NB4 (cell line): ENCODE measurements at regions not wholly inside any gene's neighbourhood (a gene's known extent, or its start where the extent isn't known, plus 50 kb on each side); places are given as distances from the start of the nearest gene placed in this dataset.

Experiments used
- DNase-seq: peaks from one replicate; pipeline ENCODE4 v3.0.0; 2010; ENCODE audit warnings: low read depth
- H3K4me3 ChIP-seq: one replicate; pipeline ENCODE4 v1.5.1; 2011; ENCODE audit warnings: mild to moderate bottlenecking, low read depth, low read length, moderate library complexity
- MYC ChIP-seq: IDR thresholded peaks from 2 replicates; pipeline ENCODE4 v1.6.1; 2011; ENCODE audit warnings: low read depth, low read length
- POLR2A ChIP-seq: IDR thresholded peaks from 2 replicates; pipeline ENCODE4 v1.6.1; 2011; ENCODE audit warnings: mild to moderate bottlenecking; ENCODE audit not compliant: insufficient read length; ENCODE audit errors: extremely low read depth
- TF ChIP-seq, protein P1 (sequence below): IDR thresholded peaks from 2 replicates; pipeline ENCODE4 v1.6.1; 2011; ENCODE audit warnings: low read depth, low read length
- TF ChIP-seq, protein P2 (sequence below): IDR thresholded peaks from one replicate; pipeline ENCODE4 v1.5.1; 2012; ENCODE audit warnings: low read depth, low read length

DNA sequence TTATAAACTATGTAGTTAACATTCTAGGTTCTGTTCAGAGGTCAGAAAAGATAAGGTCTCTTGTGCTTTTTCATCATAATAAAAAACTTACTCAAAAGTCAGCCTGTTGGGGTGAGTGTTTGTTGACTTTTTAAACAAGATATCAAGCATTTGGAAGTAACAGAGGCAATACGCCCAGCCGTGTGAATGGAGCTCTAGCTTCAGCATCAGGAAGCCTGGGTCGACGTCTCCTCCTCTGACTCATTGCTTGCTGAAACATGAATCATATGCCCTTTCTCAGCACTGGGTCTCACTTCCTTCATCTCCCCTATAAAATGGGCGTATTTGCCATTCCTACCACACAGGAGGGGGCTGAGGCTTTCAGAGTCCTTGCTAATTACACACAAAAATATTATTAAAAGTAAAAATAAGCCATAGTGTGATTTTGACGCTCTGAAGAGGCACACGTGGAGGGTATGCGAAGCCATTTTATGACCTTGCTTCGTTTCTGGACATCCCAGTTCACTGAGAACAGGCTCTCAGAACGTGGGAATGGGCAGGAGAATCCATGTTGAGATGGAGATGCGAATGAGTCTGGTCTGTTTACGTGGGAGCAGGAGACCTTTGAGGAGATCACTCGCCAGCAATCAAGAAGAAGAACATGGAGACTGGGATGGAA, 220.8 kb upstream of the TPRG1 start:
- H3K4me3 ChIP-seq: no peak overlapping the region
- TF ChIP-seq POLR2A (no peak), MYC (no peak)
- TF ChIP-seq, protein P1, sequence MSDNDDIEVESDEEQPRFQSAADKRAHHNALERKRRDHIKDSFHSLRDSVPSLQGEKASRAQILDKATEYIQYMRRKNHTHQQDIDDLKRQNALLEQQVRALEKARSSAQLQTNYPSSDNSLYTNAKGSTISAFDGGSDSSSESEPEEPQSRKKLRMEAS: peak; percentile 10; the same call in 1 of the 2 replicates
- TF ChIP-seq, protein P2, sequence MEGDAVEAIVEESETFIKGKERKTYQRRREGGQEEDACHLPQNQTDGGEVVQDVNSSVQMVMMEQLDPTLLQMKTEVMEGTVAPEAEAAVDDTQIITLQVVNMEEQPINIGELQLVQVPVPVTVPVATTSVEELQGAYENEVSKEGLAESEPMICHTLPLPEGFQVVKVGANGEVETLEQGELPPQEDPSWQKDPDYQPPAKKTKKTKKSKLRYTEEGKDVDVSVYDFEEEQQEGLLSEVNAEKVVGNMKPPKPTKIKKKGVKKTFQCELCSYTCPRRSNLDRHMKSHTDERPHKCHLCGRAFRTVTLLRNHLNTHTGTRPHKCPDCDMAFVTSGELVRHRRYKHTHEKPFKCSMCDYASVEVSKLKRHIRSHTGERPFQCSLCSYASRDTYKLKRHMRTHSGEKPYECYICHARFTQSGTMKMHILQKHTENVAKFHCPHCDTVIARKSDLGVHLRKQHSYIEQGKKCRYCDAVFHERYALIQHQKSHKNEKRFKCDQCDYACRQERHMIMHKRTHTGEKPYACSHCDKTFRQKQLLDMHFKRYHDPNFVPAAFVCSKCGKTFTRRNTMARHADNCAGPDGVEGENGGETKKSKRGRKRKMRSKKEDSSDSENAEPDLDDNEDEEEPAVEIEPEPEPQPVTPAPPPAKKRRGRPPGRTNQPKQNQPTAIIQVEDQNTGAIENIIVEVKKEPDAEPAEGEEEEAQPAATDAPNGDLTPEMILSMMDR: no peak
- peak; percentile 42 for DNase-seq

DNA sequence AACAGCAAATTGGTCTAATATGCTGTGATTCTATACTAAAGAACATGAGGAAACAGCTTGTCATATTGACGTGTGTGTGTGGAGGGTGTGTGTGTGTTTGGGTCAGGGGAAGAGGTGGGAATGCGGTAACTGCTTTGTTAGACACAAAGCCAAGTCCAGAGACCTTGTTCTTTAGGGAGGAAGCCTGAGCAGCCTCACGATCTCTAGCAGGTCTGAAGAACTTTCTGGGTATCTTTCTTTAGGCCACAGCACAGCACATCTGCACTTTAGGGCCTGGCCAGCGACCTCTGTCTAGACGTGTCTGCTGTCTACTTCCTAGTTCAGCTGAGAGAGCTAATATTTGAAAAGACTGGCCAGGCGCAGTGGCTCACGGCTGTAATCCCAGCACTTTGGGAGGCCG, 220.0 kb upstream of the TPRG1 start:
- no peak overlapping the region for H3K4me3 ChIP-seq
- DNase-seq: no peak
- TF ChIP-seq MYC (no peak), POLR2A (no peak)

DNA sequence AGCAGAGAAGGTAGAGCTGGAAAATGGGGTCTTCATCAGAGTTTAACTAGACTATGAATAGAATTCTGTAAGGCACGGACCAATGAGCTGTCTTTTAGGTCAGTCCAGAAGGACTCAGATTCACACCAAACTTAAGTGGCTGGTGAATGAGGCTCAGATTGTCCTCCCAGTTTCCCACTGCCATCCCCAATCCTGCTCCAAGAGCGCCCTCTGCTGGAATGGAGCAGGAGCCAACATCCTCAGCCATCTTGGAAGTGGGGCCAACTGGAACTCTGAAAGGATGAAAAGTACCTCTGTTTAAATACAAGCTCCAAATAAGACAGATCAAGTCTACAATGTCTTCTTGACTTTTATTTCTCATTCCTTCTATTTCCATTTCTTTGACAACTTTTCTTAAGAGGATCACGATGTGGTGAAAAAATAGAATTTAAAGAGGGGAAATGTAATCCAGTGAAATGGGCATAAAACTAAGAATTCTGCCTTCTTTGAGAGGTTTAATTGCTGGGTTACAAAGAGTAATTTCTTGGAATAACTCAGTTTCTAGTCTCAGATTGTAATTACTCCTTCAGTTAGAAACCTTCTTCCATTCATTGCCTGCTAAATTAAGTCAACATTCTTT, 217.1 kb upstream of the TPRG1 start:
- peak; percentile 75 for DNase-seq
- TF ChIP-seq, protein P1: no peak
- TF ChIP-seq, protein P2: peak; percentile 90

DNA sequence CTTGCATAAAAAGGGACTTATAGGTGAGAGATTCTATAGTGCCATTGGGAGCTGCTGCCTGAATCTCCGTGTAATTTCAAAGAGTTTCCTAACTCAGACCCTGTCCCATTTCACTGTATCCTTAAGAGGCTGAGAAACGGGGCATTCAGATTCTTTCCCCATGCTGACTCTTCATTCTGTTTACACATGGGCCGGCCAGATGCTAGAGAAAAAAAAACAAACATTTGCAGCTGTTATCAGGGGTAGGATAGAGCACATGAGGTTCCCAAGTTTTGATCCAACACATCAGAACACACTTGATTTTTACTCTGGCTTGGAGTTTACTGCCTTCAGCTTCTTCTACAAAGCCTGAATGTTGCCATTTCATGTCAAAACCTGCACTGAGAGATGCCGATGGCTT, 215.9 kb upstream of the TPRG1 start:
- H3K4me3 ChIP-seq: no peak overlapping the region
- no peak for DNase-seq
- TF ChIP-seq POLR2A (no peak), MYC (no peak)
- TF ChIP-seq, protein P1: no peak
- TF ChIP-seq, protein P2: no peak

More for the DNA sequence above, 217.1 kb upstream of the TPRG1 start:
- H3K4me3 ChIP-seq: no peak overlapping the region

DNA sequence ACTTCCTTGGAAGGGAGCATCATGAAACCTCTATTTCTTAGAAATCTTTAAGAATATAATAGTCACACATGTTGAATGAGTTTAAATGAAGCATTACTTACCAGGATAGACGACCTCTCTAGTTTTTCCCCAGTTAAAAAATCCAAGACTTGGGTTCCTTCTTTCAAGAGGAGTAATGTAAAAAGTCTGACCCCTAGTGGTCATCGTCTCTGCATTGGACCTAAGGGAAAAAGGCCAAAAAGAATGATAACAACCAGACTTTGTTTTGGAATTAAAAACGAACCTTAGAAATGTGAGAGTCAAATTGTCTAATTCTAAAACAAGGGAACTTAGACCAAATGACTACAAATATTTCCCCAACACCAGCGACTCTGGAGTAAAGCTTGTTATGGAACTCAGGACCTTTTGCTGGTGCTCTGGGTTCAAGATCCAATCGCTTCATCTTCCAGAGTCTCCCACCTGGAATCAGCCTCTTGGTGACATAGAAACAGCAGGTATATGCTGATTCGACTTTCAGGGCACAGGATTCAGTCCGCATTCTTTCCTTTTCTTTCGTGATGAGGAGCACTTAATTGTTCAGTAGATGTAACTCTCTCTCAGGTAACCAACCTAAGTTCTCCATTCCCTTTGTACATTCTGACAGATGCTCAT, 214.8 kb upstream of the TPRG1 start:
- TF ChIP-seq, protein P1: no peak
- TF ChIP-seq, protein P2: peak; percentile 74
- TF ChIP-seq POLR2A: no peak
- no peak overlapping the region for H3K4me3 ChIP-seq
- peak; percentile 55 for DNase-seq

DNA sequence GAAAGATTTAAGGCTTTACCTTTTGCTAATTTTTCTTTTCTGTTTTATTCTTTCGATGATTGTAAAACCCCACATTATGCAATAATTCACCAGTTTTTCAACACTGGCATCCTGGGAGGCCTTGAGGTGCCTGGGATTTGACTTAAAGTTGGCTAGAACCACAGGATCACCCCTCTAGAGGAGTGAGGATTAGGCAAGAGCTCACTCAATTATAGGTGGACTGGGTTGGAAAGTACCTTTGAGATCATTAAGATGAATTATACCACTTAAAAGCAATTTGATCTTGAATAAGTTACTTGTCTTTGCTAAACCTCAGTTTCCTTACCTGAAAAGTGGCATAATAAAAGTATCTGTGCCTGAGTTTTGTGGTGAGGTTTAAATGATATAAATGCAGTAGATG, 212.8 kb upstream of the TPRG1 start:
- no peak for DNase-seq
- no peak overlapping the region for H3K4me3 ChIP-seq
- TF ChIP-seq, protein P2: no peak
- TF ChIP-seq POLR2A (no peak), MYC (no peak)
- TF ChIP-seq, protein P1: no peak
